GM12878 (cell line): ENCODE measurements at regions not wholly inside any gene's neighbourhood (a gene's known extent, or its start where the extent isn't known, plus 50 kb on each side); places are given as distances from the start of the nearest gene placed in this dataset.

Experiments used
- ATAC-seq: fragments of 200-7000 bp; cut with Tn5 transposase; 3 replicates; pipeline ENCODE4 v1.9.1; 2020; ENCODE audit warnings: mild to moderate bottlenecking, moderate library complexity
- BruUV-seq: library from RNA; stranded (reverse); fragments of 400-500 nt; replicated peaks from 2 replicates; lab custom pipeline; 2021; lab: Mats Ljungman, UMichigan
- CTCF ChIA-PET: fragments of 300-600 bp; sonication (Branson Sonifier 250); formaldehyde crosslinking; extraction: SDS; loops from one replicate; lab custom pipeline; 2021; ENCODE audit warnings: inconsistent platforms; lab: Yijun Ruan, JAX
- POLR2A ChIA-PET: fragments of 350-600 bp; formaldehyde crosslinking; extraction: SDS; loops from one replicate; lab custom pipeline; 2021; ENCODE audit warnings: inconsistent platforms; lab: Charles Lee
- RAD21 ChIA-PET: fragments of 300-600 bp; sonication (Branson Sonifier 250); formaldehyde crosslinking; loops from one replicate; lab custom pipeline; 2023; ENCODE audit warnings: antibody characterized with exemption; ENCODE audit not compliant: unreplicated experiment; lab: Charles Lee
- SMC1A ChIA-PET: fragments of 300-600 bp; sonication (Branson Sonifier 250); formaldehyde crosslinking; loops from one replicate; lab custom pipeline; 2023; ENCODE audit not compliant: unreplicated experiment, uncharacterized antibody; lab: Charles Lee
- DNase-seq: peaks from one replicate; pipeline ENCODE4 v3.0.0-alpha.2; 2011; ENCODE audit warnings: low read depth, low spot score
- FAIRE-seq: peaks from 3 replicates; lab custom pipeline; 2011; peaks lifted over from hg19 to GRCh38; lab: Jason Lieb, UNC
- H2AFZ ChIP-seq: 2 replicates; pipeline ENCODE4 v1.6.0; 2011; ENCODE audit warnings: low read depth, low read length, control low read depth; ENCODE audit not compliant: control insufficient read depth
- H3K27ac ChIP-seq: 2 replicates; pipeline ENCODE4 v1.5.1; 2011; ENCODE audit warnings: control low read depth; ENCODE audit not compliant: control insufficient read depth, insufficient read depth
- H3K27me3 ChIP-seq, 2 experiments: replicated peaks in 1 of 2; 2 replicates each; pipeline versions ENCODE4 v1.6.0 to v1.6.1; 2011; ENCODE audit warnings: low read length in 1 of 2; ENCODE audit not compliant: control insufficient read depth in 2 of 2, insufficient read depth in 2 of 2
- H3K36me3 ChIP-seq, 2 experiments: 2 replicates each; pipeline ENCODE4 v1.5.1; 2011; ENCODE audit warnings: low read length in 1 of 2; ENCODE audit not compliant: control insufficient read depth in 2 of 2, insufficient read depth in 2 of 2
- H3K4me1 ChIP-seq: 2 replicates; pipeline ENCODE4 v1.6.1; 2011; ENCODE audit warnings: mild to moderate bottlenecking, low read length, moderate library complexity, mixed read lengths; ENCODE audit not compliant: control insufficient read depth, insufficient read depth
- H3K4me2 ChIP-seq: 2 replicates; pipeline ENCODE4 v1.6.0; 2011; ENCODE audit warnings: control low read depth; ENCODE audit not compliant: control insufficient read depth, insufficient read depth
- H3K4me3 ChIP-seq: fragments of 200-600 bp; sonication (generic); 2 replicates; pipeline ENCODE4 v1.5.1; 2016
- H3K79me2 ChIP-seq: 2 replicates; pipeline ENCODE4 v1.6.0; 2011; ENCODE audit warnings: low read length; ENCODE audit not compliant: control insufficient read depth, insufficient read depth
- H3K9ac ChIP-seq: 2 replicates; pipeline ENCODE4 v1.8.0; 2011; ENCODE audit warnings: low read length, control low read depth, mixed read lengths; ENCODE audit not compliant: control insufficient read depth, insufficient read depth
- H3K9me3 ChIP-seq: replicated peaks from 3 replicates; pipeline ENCODE4 v1.5.1; 2011; ENCODE audit warnings: mild to moderate bottlenecking, low read length; ENCODE audit not compliant: control insufficient read depth, insufficient read depth
- H4K20me1 ChIP-seq: 2 replicates; pipeline ENCODE4 v1.6.0; 2011; ENCODE audit not compliant: control insufficient read depth, insufficient read depth
- BRCA1 ChIP-seq: IDR thresholded peaks from 2 replicates; pipeline ENCODE4 v1.6.1; 2011; ENCODE audit warnings: low read depth, low read length, improper control_type of control experiment
- EZH2 ChIP-seq: IDR thresholded peaks from 2 replicates; pipeline ENCODE4 v1.6.1; 2012; ENCODE audit warnings: low read depth, mild to moderate bottlenecking, control low read depth, inconsistent platforms, low read length, borderline replicate concordance; ENCODE audit not compliant: control insufficient read depth
- FOXM1 ChIP-seq: IDR thresholded peaks from 2 replicates; pipeline ENCODE4 v1.6.1; 2012; ENCODE audit warnings: low read depth, mild to moderate bottlenecking, inconsistent platforms, low read length, moderate library complexity
- IKZF2 ChIP-seq, 2 experiments: fragments of 450-650 bp; IDR thresholded peaks; 2 replicates each; pipeline ENCODE4 v1.6.1; 2017; ENCODE audit warnings: mild to moderate bottlenecking in 2 of 2, moderate library complexity in 2 of 2
- IRF4 ChIP-seq: IDR thresholded peaks from 2 replicates; pipeline ENCODE4 v1.6.1; 2011; ENCODE audit warnings: low read depth, low read length
- NR2C1 ChIP-seq: fragments of 450-650 bp; IDR thresholded peaks from 2 replicates; pipeline ENCODE4 v1.6.1; 2017; ENCODE audit warnings: antibody characterized with exemption, mild to moderate bottlenecking, moderate library complexity
- PAX5 ChIP-seq: IDR thresholded peaks from 2 replicates; pipeline ENCODE4 v1.6.1; 2011; ENCODE audit warnings: low read depth, low read length, borderline replicate concordance
- PML ChIP-seq: IDR thresholded peaks from 2 replicates; pipeline ENCODE4 v1.6.1; 2012; ENCODE audit warnings: low read length, inconsistent platforms
- SMAD5 ChIP-seq: IDR thresholded peaks from 2 replicates; pipeline ENCODE4 v1.6.1; 2016; ENCODE audit warnings: antibody characterized with exemption, low read depth
- YBX1 ChIP-seq: fragments of 450-650 bp; IDR thresholded peaks from 2 replicates; pipeline ENCODE4 v1.6.1; 2016; ENCODE audit warnings: antibody characterized with exemption
- ZNF217 ChIP-seq: fragments of 450-650 bp; IDR thresholded peaks from 2 replicates; pipeline ENCODE4 v1.6.1; 2017; ENCODE audit warnings: antibody characterized with exemption, mild to moderate bottlenecking
- WGBS: methylation state at CpG from one replicate; pipeline ENCODE4 v1.1.6; 2016; ENCODE audit warnings: low lambda C conversion rate; ENCODE audit not compliant: insufficient replicate concordance, insufficient coverage; ENCODE audit errors: missing lambda C conversion rate; 5-methylcytosine and 5-hydroxymethylcytosine counted together
- in situ Hi-C: fragments of 300-500 bp; cut with MboI; formaldehyde crosslinking; loops from 9 replicates; pipeline ENCODE4 v1.14.3; 2018; ENCODE audit warnings: mixed read lengths
- intact Hi-C: fragments of 100-400 bp; cut with micrococcal nuclease; formaldehyde crosslinking; loops from one replicate; pipeline ENCODE4 v1.14.2; 2022; ENCODE audit not compliant: unreplicated experiment
- TF ChIP-seq, protein P1 (sequence below): fragments of 450-650 bp; IDR thresholded peaks from 2 replicates; pipeline ENCODE4 v1.6.1; 2017; ENCODE audit warnings: antibody characterized with exemption, mild to moderate bottlenecking, moderate library complexity
- TF ChIP-seq, protein P2 (sequence below): fragments of 450-650 bp; formaldehyde crosslinking; IDR thresholded peaks from 2 replicates; pipeline ENCODE4 v1.4.0; 2020; ENCODE audit warnings: mild to moderate bottlenecking, moderate library complexity
- TF ChIP-seq, protein P3 (sequence below): fragments of 450-650 bp; IDR thresholded peaks from 2 replicates; pipeline ENCODE4 v1.6.1; 2016; ENCODE audit warnings: mild to moderate bottlenecking, moderate library complexity, borderline replicate concordance

- intact Hi-C loops = loop anchor here (2.0 kb wide), 1 partner anchor 13 kb away; no protein-coding TSS in a partner anchor
- Histone ChIP-seq H3K9ac (no peak overlapping the region), H3K27ac (no peak overlapping the region)
- TF ChIP-seq, protein P1, sequence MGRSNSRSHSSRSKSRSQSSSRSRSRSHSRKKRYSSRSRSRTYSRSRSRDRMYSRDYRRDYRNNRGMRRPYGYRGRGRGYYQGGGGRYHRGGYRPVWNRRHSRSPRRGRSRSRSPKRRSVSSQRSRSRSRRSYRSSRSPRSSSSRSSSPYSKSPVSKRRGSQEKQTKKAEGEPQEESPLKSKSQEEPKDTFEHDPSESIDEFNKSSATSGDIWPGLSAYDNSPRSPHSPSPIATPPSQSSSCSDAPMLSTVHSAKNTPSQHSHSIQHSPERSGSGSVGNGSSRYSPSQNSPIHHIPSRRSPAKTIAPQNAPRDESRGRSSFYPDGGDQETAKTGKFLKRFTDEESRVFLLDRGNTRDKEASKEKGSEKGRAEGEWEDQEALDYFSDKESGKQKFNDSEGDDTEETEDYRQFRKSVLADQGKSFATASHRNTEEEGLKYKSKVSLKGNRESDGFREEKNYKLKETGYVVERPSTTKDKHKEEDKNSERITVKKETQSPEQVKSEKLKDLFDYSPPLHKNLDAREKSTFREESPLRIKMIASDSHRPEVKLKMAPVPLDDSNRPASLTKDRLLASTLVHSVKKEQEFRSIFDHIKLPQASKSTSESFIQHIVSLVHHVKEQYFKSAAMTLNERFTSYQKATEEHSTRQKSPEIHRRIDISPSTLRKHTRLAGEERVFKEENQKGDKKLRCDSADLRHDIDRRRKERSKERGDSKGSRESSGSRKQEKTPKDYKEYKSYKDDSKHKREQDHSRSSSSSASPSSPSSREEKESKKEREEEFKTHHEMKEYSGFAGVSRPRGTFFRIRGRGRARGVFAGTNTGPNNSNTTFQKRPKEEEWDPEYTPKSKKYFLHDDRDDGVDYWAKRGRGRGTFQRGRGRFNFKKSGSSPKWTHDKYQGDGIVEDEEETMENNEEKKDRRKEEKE = no peak
- TF ChIP-seq IKZF2 (IDR thresholded peaks at IDR 0.05) = no peak
- TF ChIP-seq NR2C1 = no peak
- TF ChIP-seq, protein P2, sequence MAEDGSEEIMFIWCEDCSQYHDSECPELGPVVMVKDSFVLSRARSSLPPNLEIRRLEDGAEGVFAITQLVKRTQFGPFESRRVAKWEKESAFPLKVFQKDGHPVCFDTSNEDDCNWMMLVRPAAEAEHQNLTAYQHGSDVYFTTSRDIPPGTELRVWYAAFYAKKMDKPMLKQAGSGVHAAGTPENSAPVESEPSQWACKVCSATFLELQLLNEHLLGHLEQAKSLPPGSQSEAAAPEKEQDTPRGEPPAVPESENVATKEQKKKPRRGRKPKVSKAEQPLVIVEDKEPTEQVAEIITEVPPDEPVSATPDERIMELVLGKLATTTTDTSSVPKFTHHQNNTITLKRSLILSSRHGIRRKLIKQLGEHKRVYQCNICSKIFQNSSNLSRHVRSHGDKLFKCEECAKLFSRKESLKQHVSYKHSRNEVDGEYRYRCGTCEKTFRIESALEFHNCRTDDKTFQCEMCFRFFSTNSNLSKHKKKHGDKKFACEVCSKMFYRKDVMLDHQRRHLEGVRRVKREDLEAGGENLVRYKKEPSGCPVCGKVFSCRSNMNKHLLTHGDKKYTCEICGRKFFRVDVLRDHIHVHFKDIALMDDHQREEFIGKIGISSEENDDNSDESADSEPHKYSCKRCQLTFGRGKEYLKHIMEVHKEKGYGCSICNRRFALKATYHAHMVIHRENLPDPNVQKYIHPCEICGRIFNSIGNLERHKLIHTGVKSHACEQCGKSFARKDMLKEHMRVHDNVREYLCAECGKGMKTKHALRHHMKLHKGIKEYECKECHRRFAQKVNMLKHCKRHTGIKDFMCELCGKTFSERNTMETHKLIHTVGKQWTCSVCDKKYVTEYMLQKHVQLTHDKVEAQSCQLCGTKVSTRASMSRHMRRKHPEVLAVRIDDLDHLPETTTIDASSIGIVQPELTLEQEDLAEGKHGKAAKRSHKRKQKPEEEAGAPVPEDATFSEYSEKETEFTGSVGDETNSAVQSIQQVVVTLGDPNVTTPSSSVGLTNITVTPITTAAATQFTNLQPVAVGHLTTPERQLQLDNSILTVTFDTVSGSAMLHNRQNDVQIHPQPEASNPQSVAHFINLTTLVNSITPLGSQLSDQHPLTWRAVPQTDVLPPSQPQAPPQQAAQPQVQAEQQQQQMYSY (CRISPR knock-in tag) = no peak
- TF ChIP-seq YBX1 = no peak
- no peak for TF ChIP-seq IRF4
- no peak for TF ChIP-seq SMAD5
- TF ChIP-seq ZNF217 = no peak
- TF ChIP-seq FOXM1 = no peak
- TF ChIP-seq PAX5 = no peak
- TF ChIP-seq PML = no peak
- no peak for TF ChIP-seq BRCA1
- TF ChIP-seq EZH2 = no peak
- TF ChIP-seq, protein P3, sequence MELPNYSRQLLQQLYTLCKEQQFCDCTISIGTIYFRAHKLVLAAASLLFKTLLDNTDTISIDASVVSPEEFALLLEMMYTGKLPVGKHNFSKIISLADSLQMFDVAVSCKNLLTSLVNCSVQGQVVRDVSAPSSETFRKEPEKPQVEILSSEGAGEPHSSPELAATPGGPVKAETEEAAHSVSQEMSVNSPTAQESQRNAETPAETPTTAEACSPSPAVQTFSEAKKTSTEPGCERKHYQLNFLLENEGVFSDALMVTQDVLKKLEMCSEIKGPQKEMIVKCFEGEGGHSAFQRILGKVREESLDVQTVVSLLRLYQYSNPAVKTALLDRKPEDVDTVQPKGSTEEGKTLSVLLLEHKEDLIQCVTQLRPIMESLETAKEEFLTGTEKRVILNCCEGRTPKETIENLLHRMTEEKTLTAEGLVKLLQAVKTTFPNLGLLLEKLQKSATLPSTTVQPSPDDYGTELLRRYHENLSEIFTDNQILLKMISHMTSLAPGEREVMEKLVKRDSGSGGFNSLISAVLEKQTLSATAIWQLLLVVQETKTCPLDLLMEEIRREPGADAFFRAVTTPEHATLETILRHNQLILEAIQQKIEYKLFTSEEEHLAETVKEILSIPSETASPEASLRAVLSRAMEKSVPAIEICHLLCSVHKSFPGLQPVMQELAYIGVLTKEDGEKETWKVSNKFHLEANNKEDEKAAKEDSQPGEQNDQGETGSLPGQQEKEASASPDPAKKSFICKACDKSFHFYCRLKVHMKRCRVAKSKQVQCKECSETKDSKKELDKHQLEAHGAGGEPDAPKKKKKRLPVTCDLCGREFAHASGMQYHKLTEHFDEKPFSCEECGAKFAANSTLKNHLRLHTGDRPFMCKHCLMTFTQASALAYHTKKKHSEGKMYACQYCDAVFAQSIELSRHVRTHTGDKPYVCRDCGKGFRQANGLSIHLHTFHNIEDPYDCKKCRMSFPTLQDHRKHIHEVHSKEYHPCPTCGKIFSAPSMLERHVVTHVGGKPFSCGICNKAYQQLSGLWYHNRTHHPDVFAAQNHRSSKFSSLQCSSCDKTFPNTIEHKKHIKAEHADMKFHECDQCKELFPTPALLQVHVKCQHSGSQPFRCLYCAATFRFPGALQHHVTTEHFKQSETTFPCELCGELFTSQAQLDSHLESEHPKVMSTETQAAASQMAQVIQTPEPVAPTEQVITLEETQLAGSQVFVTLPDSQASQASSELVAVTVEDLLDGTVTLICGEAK = no peak
- TF ChIP-seq, all 136 proteins: peak for 0
- ChIA-PET POLR2A (no interaction called here), SMC1A (no interaction called here), RAD21 (no interaction called here), CTCF (no interaction called here)
- H4K20me1 ChIP-seq = no peaks in the 10 kb centered on the region
- no TSS peak for BruUV-seq
- no peaks in the 10 kb centered on the region for H3K27me3 ChIP-seq
- 0% methylated on average over 1 of the region's 1 CpG for WGBS
- no peaks in the 10 kb centered on the region for H3K36me3 ChIP-seq
- H3K4me3 ChIP-seq = no peak overlapping the region
- H3K4me1 ChIP-seq = no peaks in the 10 kb centered on the region
- H3K9me3 ChIP-seq = no peaks in the 10 kb centered on the region
- in situ Hi-C loops = no loop called here
- FAIRE-seq (no peak), DNase-seq (no peak), ATAC-seq (no peak)
- no peaks in the 10 kb centered on the region for H3K79me2 ChIP-seq
- no peak overlapping the region for H3K4me2 ChIP-seq
- no peak overlapping the region for H2AFZ ChIP-seq
Observed at GRCh38 chr10:53645951-53646350, 873.4 kb upstream of the MBL2 start.
